Right lobe of liver (tissue), 6 donors: ENCODE measurements at regions not wholly inside any gene's neighbourhood (a gene's known extent, or its start where the extent isn't known, plus 50 kb on each side); places are given as distances from the start of the nearest gene placed in this dataset.
"Not testable (repeated sequence)": the region's sequence is repeated elsewhere in the genome, so short reads cannot be mapped to it uniquely, and the experiment has no call there.

Experiments
- ATAC-seq, 4 donors: fragments of 200-7000 bp; cut with Tn5 transposase; one replicate each; pipeline ENCODE4 v1.9.1; 2020; ENCODE audit warnings: mild to moderate bottlenecking in 4 of 4, moderate library complexity in 4 of 4
- DNase-seq, 3 donors: peaks; one replicate each; pipeline ENCODE4 v3.0.0-alpha.2; 2020
- H3K27ac ChIP-seq, 3 donors: fragments of 200-600 bp; one replicate each; pipeline ENCODE4 v1.8.0; 2022
- H3K27me3 ChIP-seq, 2 donors: fragments of 200-600 bp; one replicate each; pipeline ENCODE4 v1.8.0; 2022
- H3K36me3 ChIP-seq, 4 donors: fragments of 200-600 bp; sonication (generic) in 1 of 4; one replicate each; pipeline versions ENCODE4 v1.5.1 to v1.8.0; 2017 to 2022; ENCODE audit warnings: control low read depth in 1 of 4
- H3K4me1 ChIP-seq, 4 donors: fragments of 200-600 bp; sonication (generic) in 1 of 4; one replicate each; pipeline versions ENCODE4 v1.5.1 to v1.8.0; 2017 to 2022; ENCODE audit warnings: control low read depth in 1 of 4
- H3K4me3 ChIP-seq, 3 donors: fragments of 200-600 bp; one replicate each; pipeline ENCODE4 v1.8.0; 2022
- H3K9me3 ChIP-seq, 4 donors: fragments of 200-600 bp; sonication (generic) in 1 of 4; one replicate each; pipeline versions ENCODE4 v1.5.1 to v1.8.0; 2017 to 2022; ENCODE audit warnings: control low read depth in 1 of 4
- CTCF ChIP-seq, 4 donors: fragments of 200-600 bp in 3 of 4; fragments of 450-650 bp in 1 of 4; IDR thresholded peaks; one replicate each; pipeline versions ENCODE4 v1.5.1 to v1.8.0; 2016 to 2022; ENCODE audit warnings: antibody characterized with exemption in 4 of 4, mild to moderate bottlenecking in 2 of 4
- POLR2A ChIP-seq: fragments of 450-650 bp; IDR thresholded peaks from one replicate; pipeline ENCODE4 v1.6.1; 2017; ENCODE audit warnings: antibody characterized with exemption, mild to moderate bottlenecking
- WGBS: methylation state at CpG from one replicate; pipeline ENCODE4 v1.1.6; 2018; ENCODE audit warnings: low coverage, low lambda C conversion rate; ENCODE audit not compliant: insufficient coverage; ENCODE audit errors: missing lambda C conversion rate; 5-methylcytosine and 5-hydroxymethylcytosine counted together
- intact Hi-C, 2 donors: fragments of 100-400 bp; cut with DNase I; formaldehyde crosslinking; loops; one replicate each; pipeline versions ENCODE4 v1.11.2 to v1.14.1; 2022
- donor health status: DM: no; HTN: yes; CAD: no.
- donor health status: DM: no; HTN: no; CAD: no.
- donor health status: DM: no; HTN: no; CAD: no.
- donor health status: DM: no; HTN: yes; CAD: no.
- donor health status: DM: no; HTN: yes; CAD: no.

- DNase-seq: no peak
- Histone ChIP-seq H3K4me3 (no peak overlapping the region), H3K27me3 (no peaks in the 10 kb centered on the region), H3K27ac (no peak overlapping the region), H3K36me3 (no peaks in the 10 kb centered on the region), H3K4me1 (no peaks in the 10 kb centered on the region), H3K9me3 (no peaks in the 10 kb centered on the region)
- intact Hi-C loops: no loop called here
- TF ChIP-seq POLR2A: no peak
- no peak for TF ChIP-seq CTCF (IDR thresholded peaks at IDR 0.05)
- ATAC-seq: no peak
- 72% methylated on average over 3 of the region's 3 CpGs for WGBS
Measured at GRCh38 chr9:25816439-25816838, 138.2 kb upstream of the TUSC1 start.

GRCh38 chr9:25814023-25814422 is 135.8 kb upstream of the TUSC1 start:
- no peak for DNase-seq
- intact Hi-C loops: no loop called here
- no peak for ATAC-seq
- H3K36me3 ChIP-seq: no peaks in the 10 kb centered on the region
- no peaks in the 10 kb centered on the region for H3K9me3 ChIP-seq
- H3K4me1 ChIP-seq: no peaks in the 10 kb centered on the region
- no peak overlapping the region for H3K27ac ChIP-seq
- H3K27me3 ChIP-seq: no peaks in the 10 kb centered on the region
- H3K4me3 ChIP-seq: no peak overlapping the region
- no peak for TF ChIP-seq CTCF (IDR thresholded peaks at IDR 0.05)
- no peak for TF ChIP-seq POLR2A

GRCh38 chr9:25813478-25813877 is 135.2 kb upstream of the TUSC1 start:
- Histone ChIP-seq H3K27ac (no peak overlapping the region), H3K4me3 (no peak overlapping the region), H3K36me3 (no peaks in the 10 kb centered on the region), H3K9me3 (no peaks in the 10 kb centered on the region), H3K27me3 (no peaks in the 10 kb centered on the region), H3K4me1 (no peaks in the 10 kb centered on the region)
- 51% methylated on average over 2 of the region's 2 CpGs for WGBS
- DNase-seq (no peak), ATAC-seq (no peak)
- intact Hi-C loops: no loop called here
- TF ChIP-seq CTCF (IDR thresholded peaks at IDR 0.05) (no peak), POLR2A (no peak)

- Histone ChIP-seq H3K4me3 (no peak overlapping the region), H3K4me1 (no peaks in the 10 kb centered on the region), H3K27me3 (no peaks in the 10 kb centered on the region), H3K27ac (no peak overlapping the region), H3K36me3 (no peaks in the 10 kb centered on the region), H3K9me3 (no peaks in the 10 kb centered on the region)
- intact Hi-C loops: no loop called here
- no peak for DNase-seq
- no peak for ATAC-seq
- TF ChIP-seq POLR2A (no peak), CTCF (IDR thresholded peaks at IDR 0.05) (no peak)
- WGBS: 17% methylated on average over 1 of the region's 1 CpG
Measured at GRCh38 chr9:25808554-25808953, 130.3 kb upstream of the TUSC1 start.

- Histone ChIP-seq H3K27ac (no peak overlapping the region), H3K4me3 (no peak overlapping the region), H3K36me3 (no peaks in the 10 kb centered on the region), H3K27me3 (no peaks in the 10 kb centered on the region), H3K4me1 (no peaks in the 10 kb centered on the region), H3K9me3 (no peaks in the 10 kb centered on the region)
- intact Hi-C loops: no loop called here
- ATAC-seq: no peak
- DNase-seq: no peak
- TF ChIP-seq POLR2A (no peak), CTCF (IDR thresholded peaks at IDR 0.05) (no peak)
Measured at GRCh38 chr9:25804856-25805255, 126.6 kb upstream of the TUSC1 start.

- ATAC-seq: not testable (repeated sequence)
Measured at GRCh38 chr9:25801989-25802388, 123.7 kb upstream of the TUSC1 start.

More at GRCh38 chr9:25801989-25802388, 123.7 kb upstream of the TUSC1 start:
- H3K36me3 ChIP-seq, H3K4me1 ChIP-seq, intact Hi-C loops, DNase-seq, H3K27me3 ChIP-seq, H3K9me3 ChIP-seq, H3K27ac ChIP-seq, H3K4me3 ChIP-seq: not testable (repeated sequence)
- WGBS: 83% methylated on average over 3 of the region's 3 CpGs
